Testis (tissue), 2 donors: ENCODE measurements at regions not wholly inside any gene's neighbourhood (a gene's known extent, or its start where the extent isn't known, plus 50 kb on each side); places are given as distances from the start of the nearest gene placed in this dataset.

Source experiments
- POLR2A ChIP-seq: fragments of 450-650 bp; IDR thresholded peaks from one replicate; pipeline ENCODE4 v1.6.1; 2017; ENCODE audit warnings: antibody characterized with exemption, mild to moderate bottlenecking, moderate library complexity
- TF ChIP-seq, protein P1 (sequence below), 3 experiments: fragments of 450-650 bp in 2 of 3; fragments of 200-600 bp in 1 of 3; sonication (generic) in 1 of 3; IDR thresholded peaks; one replicate each; pipeline ENCODE4 v1.5.1; 2016 to 2019; ENCODE audit warnings: antibody characterized with exemption in 3 of 3, mild to moderate bottlenecking in 2 of 3, moderate library complexity in 1 of 3

DNA sequence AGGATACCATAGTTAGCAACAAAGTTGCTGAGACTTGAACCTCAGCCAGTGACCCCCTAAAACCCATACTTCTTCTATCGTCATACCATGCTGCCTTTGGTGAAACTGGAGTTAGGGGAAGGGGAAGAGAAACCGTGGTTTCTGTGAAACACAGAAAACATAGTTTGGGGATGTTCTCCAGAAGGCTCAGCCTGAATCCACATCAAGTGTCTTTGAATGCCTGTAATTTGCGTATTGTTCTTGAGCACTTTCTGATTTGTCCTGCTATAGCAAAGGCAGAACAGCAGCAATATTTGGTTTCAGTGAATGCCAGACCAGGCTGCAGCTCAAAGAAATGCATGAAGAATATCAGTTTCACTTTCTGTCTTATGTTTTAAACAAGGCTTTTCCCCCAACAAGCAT, 258.7 kb downstream of the TTC32 start:
- TF ChIP-seq, protein P1, sequence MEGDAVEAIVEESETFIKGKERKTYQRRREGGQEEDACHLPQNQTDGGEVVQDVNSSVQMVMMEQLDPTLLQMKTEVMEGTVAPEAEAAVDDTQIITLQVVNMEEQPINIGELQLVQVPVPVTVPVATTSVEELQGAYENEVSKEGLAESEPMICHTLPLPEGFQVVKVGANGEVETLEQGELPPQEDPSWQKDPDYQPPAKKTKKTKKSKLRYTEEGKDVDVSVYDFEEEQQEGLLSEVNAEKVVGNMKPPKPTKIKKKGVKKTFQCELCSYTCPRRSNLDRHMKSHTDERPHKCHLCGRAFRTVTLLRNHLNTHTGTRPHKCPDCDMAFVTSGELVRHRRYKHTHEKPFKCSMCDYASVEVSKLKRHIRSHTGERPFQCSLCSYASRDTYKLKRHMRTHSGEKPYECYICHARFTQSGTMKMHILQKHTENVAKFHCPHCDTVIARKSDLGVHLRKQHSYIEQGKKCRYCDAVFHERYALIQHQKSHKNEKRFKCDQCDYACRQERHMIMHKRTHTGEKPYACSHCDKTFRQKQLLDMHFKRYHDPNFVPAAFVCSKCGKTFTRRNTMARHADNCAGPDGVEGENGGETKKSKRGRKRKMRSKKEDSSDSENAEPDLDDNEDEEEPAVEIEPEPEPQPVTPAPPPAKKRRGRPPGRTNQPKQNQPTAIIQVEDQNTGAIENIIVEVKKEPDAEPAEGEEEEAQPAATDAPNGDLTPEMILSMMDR (IDR thresholded peaks at IDR 0.05), result no peak
- TF ChIP-seq POLR2A, result no peak
